GM18517 (cell line): ENCODE measurements at regions not wholly inside any gene's neighbourhood (a gene's known extent, or its start where the extent isn't known, plus 50 kb on each side); places are given as distances from the start of the nearest gene placed in this dataset.
A peak's percentile ranks its signal among the peaks of the same experiment; 100 is the strongest.

ENCODE experiments used
- ATAC-seq: cut with Tn5 transposase; IDR thresholded peaks from one replicate; pipeline ENCODE4 v1.9.1; 2021; ENCODE audit warnings: mild to moderate bottlenecking, moderate library complexity; ENCODE audit not compliant: unreplicated experiment

DNA sequence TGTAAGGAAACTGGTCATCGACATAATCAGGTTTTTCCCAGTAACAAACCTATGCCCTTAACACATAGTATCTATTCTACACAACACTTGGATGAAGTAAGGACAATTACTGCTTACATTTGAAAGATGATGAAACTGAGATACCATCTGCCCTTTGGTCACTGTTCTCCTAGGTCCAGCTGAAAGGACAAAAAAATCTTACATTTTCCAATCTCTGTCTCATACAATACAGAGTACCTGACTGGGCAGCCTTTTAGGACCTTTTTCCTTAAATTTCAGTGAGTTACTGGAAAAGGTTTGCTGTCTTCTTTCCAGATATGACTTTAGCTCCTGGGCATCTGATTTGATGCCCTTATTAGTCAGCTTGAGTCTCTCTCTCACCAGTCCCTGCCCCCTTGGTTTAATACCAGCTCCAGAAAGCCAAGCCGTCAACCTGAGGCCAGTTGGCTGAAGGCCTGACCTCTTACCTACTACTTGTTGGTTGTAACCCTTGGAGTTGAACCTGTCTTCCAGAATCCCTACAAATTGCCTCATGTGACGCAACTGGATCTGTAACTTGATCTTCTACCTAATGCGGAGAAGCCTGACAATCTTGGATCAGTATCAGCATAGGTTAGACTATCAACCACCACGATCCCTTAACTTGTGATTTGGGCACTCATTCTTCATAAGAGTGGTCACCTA is 355.3 kb upstream of the ZNF385D start:
- ATAC-seq: no peak

DNA sequence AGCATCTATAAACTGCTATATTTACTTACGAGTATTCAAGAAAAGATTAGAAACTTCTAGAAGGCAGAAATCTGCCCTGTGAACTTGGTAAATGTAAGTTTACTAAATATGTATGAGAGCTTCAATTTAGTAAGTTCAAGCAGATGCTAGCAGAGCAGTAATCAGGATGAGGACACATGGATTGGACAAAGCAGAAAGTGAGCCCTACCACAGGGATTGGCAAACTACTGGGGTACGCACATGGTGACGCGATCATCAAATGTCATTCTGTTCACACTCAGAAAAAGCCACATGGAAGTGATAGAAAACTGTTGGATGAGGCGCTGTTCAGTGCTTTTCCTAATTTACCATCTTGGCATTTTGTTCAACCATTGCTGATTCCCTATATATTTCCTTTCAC is 360.2 kb upstream of the ZNF385D start:
- no peak for ATAC-seq

DNA sequence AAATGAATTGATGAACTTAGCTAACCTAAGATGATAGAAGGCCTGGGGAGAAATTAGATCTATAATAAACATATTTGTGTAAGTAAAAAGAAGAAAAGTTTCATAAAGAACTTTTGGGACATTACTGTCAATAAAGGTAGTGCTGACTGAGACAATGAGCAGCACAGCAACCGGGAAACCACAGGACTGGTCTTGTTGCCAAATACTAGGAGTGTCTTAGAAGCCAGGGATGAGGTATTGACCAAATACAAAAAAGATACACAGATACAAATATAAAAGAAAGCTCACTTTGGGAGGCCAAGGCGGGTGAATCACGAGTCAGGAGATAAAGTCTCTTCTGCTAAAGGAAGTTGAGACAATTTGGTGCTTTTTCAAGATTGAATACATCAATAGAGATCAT is 362.4 kb upstream of the ZNF385D start:
- no peak for ATAC-seq

GRCh38 chr3:22115581-22115980 is 364.6 kb upstream of the ZNF385D start:
- ATAC-seq: no peak

GRCh38 chr3:22117091-22117490 is 366.1 kb upstream of the ZNF385D start:
- ATAC-seq: no peak

DNA sequence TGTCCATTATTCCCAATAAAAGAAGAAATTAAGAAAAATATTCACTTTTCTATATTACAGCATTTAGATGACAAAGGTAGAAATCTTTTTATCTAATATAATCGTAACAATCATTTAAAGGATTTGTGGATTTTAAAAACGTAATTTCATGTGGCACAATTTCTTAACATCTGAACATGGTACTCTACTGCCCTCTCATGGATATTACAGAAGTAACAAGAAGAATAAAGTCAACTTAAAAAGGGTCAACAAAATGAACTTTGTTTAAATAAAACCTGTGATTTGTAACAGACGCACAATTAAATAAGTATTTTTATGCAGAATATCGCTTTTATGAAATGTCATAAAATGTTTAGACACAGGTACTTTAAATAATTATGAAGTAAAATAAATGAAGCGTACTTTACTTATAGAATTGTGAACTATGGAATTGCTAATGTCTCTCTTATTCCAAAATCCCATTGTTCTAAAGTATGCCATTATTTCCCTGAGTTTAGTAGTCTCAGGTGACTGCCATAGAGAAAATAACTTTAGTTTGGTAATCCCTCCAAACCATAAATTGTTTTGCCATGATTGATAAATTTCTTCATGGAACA is 366.8 kb upstream of the ZNF385D start:
- no peak for ATAC-seq

- ATAC-seq: no peak
Measured at GRCh38 chr3:22118542-22118941, 367.5 kb upstream of the ZNF385D start.

GRCh38 chr3:22121068-22121701 is 370.2 kb upstream of the ZNF385D start:
- ATAC-seq: peak; percentile 77

DNA sequence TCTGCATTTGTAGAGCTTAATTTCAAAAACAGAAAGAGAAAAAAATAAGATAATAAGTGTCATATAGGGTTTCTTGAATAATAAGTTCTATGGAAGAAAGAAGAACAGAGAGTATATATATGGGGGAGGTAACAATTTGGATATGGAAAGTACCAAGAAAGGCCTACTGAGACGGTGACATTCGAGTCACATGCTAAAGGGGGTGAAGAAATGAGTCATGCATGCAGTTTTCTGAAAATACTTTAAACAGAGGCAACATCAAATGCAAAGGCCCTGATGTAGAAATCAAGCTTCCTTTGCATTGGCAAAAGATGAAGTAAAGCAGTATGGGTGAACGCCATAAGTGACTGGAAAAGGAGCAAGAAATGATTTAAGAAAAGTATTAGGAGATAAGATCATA is 371.6 kb upstream of the ZNF385D start:
- peak; percentile 83 for ATAC-seq

GRCh38 chr3:22129101-22129500 is 378.1 kb upstream of the ZNF385D start:
- ATAC-seq: no peak

DNA sequence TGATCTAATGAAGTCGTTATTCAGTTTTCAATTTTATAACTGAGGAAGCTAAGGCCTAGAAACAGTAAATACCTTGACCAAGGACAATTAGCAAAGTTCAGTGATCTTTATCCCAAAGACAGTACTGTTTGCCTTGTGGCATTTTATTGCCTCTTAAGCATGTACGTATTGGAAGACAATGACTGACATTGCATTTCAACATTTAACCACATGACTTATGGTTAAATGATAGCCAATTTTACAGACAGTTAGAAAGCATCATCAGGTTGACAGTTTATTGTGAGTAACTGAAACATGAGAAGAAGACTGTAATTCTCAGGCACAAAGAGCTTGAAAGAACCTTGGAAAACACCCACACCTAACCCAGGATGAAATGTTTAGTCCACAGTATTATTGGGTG is 390.8 kb upstream of the ZNF385D start:
- ATAC-seq: no peak

DNA sequence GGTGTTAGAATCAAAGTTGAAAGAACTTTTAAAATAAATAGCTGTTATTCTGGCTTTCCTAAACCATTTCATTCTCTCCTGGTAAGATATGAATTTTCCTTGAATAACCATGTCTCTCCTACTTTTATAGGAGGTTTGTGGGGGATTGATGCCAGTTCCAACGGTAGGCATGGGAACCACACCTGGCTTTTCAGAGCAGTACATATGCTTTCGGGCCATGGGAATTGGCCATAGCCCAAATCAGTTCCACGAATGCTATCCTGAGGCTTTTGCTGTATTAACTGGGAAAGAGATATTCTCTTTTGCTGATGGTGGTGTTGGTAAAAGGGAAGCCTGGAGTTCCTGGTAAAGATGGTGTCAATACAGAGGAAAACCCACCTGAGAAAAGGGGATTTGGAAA is 396.2 kb upstream of the ZNF385D start:
- ATAC-seq: no peak

DNA sequence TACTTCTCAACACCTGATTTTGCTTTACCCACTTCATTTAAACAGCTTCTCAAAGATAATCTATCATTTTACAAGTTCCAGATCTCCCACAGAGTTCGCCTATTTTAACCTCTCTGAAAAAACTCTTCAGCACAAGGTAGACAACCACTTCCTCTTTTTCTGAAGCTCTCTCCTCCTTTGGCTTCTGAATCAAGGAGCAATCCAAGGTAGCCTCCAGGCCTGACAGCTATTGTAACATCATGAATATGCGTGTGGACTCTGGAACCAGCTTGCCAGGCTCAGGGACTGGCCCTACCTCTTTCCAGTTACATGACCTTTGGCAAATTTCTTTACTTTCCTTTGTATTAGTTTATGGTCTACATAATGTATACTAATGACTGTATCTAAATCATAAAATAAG is 405.9 kb upstream of the ZNF385D start:
- ATAC-seq: no peak

DNA sequence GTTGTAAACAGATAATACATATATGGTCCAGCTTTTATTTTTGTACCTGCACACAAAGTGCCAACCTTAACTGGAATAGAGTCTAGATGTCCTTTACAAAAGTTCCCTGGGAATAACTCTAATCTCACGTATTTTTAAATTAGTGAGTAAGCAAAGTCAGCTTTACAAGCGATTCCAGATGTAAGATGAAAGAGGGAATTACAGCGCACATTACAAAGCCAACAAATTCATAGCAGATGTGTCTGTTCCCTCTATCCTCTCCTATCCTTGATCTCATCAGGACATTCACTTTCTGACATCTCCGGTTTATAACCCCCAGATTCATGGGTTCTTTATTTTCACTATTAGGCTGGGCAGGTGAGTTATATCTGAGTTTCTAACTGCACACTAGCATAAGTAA is 406.8 kb upstream of the ZNF385D start:
- no peak for ATAC-seq

DNA sequence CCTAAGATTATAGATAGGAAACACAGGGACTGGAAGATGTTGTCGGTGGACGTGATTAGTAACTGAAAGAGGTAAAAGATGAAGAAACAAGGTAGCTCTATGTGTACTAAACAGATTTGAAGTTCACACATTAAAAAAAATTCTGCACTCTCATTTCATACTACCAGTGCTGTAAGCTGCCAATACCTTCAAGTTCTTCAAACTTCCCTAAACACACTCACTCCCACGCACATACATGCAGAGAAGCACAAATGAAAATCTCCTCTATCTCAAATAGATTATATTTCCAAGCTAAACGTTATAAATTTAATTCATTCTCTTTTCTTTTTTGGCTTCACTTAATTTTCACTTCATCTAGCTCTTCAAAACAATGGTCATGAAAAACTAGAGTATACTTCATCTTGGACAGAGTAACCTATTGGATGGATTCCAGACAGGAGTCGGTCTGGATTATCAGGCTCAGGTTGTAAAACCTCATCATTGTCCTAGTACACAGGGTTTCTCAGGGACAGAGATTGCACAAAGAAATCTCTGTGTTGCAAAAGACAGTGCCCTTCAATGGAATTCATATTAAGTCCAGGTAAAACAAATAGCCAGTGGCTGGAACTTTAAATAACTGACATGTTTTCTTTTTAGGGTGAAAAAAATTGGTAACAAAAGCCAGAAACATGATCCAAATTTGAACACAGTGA is 408.1 kb upstream of the ZNF385D start:
- no peak for ATAC-seq

DNA sequence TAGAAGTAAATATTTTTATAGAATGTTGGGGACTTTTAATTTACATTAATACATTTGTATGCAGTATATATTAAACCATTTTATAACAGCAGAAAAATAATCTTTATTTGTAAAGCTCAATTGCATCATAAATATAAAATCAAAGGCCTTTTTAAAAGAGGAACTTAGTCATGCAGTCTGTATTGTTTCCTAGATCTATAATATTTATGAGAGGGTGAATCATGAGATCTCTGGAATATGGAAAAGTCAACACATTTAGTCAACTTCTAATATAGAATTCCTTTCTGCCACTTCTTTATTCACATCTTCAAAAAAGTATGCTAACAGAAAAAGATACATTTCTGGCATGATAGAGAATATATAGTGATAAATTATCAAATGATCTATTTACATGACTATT is 410.3 kb upstream of the ZNF385D start:
- no peak for ATAC-seq

GRCh38 chr3:22170370-22170769 is 419.4 kb upstream of the ZNF385D start:
- no peak for ATAC-seq

DNA sequence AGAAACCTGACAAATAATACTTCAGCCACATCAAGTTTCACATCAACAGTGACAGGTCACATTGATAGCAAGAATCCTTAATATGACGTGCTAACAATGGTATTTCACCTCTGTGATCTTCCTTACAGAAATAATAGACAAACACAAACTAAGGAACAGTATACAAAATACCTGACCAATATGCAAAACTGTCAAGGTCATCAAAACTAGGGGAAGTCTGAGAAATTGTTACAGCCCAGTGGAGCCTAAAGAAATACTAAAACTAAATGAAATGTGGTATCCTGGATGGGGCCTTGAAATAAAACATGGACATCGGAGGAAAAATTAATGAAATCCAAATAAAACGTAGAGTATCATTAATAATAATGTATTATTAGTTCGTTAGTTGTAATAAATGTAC is 422.0 kb upstream of the ZNF385D start:
- no peak for ATAC-seq

- no peak for ATAC-seq
Measured at GRCh38 chr3:22175947-22176346, 424.9 kb upstream of the ZNF385D start.

- no peak for ATAC-seq
Measured at GRCh38 chr3:22176911-22177310, 425.9 kb upstream of the ZNF385D start.

- no peak for ATAC-seq
Measured at GRCh38 chr3:22189616-22190015, 438.6 kb upstream of the ZNF385D start.

GRCh38 chr3:22199095-22199494 is 448.1 kb upstream of the ZNF385D start:
- ATAC-seq: no peak
